Endothelial cell of umbilical vein (primary cell): ENCODE measurements at regions not wholly inside any gene's neighbourhood (a gene's known extent, or its start where the extent isn't known, plus 50 kb on each side); places are given as distances from the start of the nearest gene placed in this dataset.

Experiments
- BruUV-seq: library from RNA; stranded (reverse); fragments of 400-500 nt; replicated peaks from 2 replicates; lab custom pipeline; 2021; lab: Mats Ljungman, UMichigan
- CTCF ChIA-PET: fragments of 300-600, 350-600 bp; sonication (Branson Sonifier 250); formaldehyde crosslinking; loops from one replicate; lab custom pipeline; 2021; ENCODE audit warnings: antibody characterized with exemption, inconsistent platforms; lab: Charles Lee
- POLR2A ChIA-PET: fragments of 300-600, 350-600 bp; sonication (Branson Sonifier 250); formaldehyde crosslinking; loops from one replicate; lab custom pipeline; 2021; ENCODE audit warnings: antibody characterized with exemption, inconsistent platforms; lab: Charles Lee
- DNase-seq: peaks from one replicate; pipeline ENCODE4 v3.0.0-alpha.2; 2011; ENCODE audit warnings: low read depth, low spot score
- FAIRE-seq: peaks from 2 replicates; lab custom pipeline; 2011; peaks lifted over from hg19 to GRCh38; lab: Jason Lieb, UNC
- H2AFZ ChIP-seq: 2 replicates; pipeline ENCODE4 v1.6.0; 2012; ENCODE audit warnings: low read depth, low read length, control low read depth, inconsistent platforms
- H3K27ac ChIP-seq: 2 replicates; pipeline ENCODE4 v1.5.1; 2011; ENCODE audit warnings: low read depth, mild to moderate bottlenecking, control low read depth, low read length, moderate library complexity; ENCODE audit not compliant: insufficient read depth
- H3K27me3 ChIP-seq, 2 experiments: 2 replicates each; pipeline versions ENCODE4 v1.6.0 to v1.6.1; 2011; ENCODE audit warnings: low read length in 2 of 2, mixed read lengths in 1 of 2; ENCODE audit not compliant: control insufficient read depth in 2 of 2, insufficient read depth in 2 of 2
- H3K36me3 ChIP-seq, 2 experiments: 2 replicates in 1 of 2; 3 replicates in 1 of 2; pipeline ENCODE4 v1.5.1; 2011; ENCODE audit warnings: low read length in 2 of 2, mild to moderate bottlenecking in 1 of 2, moderate library complexity in 1 of 2; ENCODE audit not compliant: control insufficient read depth in 2 of 2, insufficient read depth in 2 of 2; ENCODE audit errors: extremely low read depth in 1 of 2
- H3K4me1 ChIP-seq: 3 replicates; pipeline ENCODE4 v1.5.1; 2011; ENCODE audit warnings: mild to moderate bottlenecking, low read length; ENCODE audit not compliant: control insufficient read depth, insufficient read depth; ENCODE audit errors: extremely low read depth
- H3K4me2 ChIP-seq: 2 replicates; pipeline ENCODE4 v1.6.1; 2011; ENCODE audit warnings: low read length, control low read depth, mixed read lengths; ENCODE audit not compliant: insufficient read depth
- H3K4me3 ChIP-seq, 3 experiments: fragments of 200-600 bp in 1 of 3; sonication (generic), shearing (Covaris generic) in 1 of 3; replicated peaks in 1 of 3; 2 replicates each; pipeline ENCODE4 v1.5.1; 2011 to 2016; ENCODE audit warnings: control low read depth in 3 of 3, low read length in 3 of 3, mild to moderate bottlenecking in 2 of 3, inconsistent platforms in 1 of 3, low read depth in 1 of 3, moderate library complexity in 1 of 3; ENCODE audit not compliant: insufficient read depth in 1 of 3
- H3K79me2 ChIP-seq: 2 replicates; pipeline ENCODE4 v1.6.0; 2012; ENCODE audit warnings: low read length, inconsistent platforms; ENCODE audit not compliant: control insufficient read depth, insufficient read depth
- H3K9ac ChIP-seq: replicated peaks from 2 replicates; pipeline ENCODE3; 2011; ENCODE audit warnings: low read length, control low read depth; ENCODE audit not compliant: insufficient read depth; ENCODE audit errors: extremely low read depth
- H3K9me1 ChIP-seq: replicated peaks from 3 replicates; pipeline ENCODE4 v1.6.0; 2011; ENCODE audit warnings: mild to moderate bottlenecking, low read length; ENCODE audit not compliant: control insufficient read depth, insufficient read depth; ENCODE audit errors: extremely low read depth
- H3K9me3 ChIP-seq: replicated peaks from 2 replicates; pipeline ENCODE4 v1.5.1; 2012; ENCODE audit warnings: low read length, inconsistent platforms; ENCODE audit not compliant: control insufficient read depth, insufficient read depth
- H4K20me1 ChIP-seq: replicated peaks from 2 replicates; pipeline ENCODE3; 2011; ENCODE audit warnings: mild to moderate bottlenecking, low read length; ENCODE audit not compliant: control insufficient read depth, insufficient read depth; ENCODE audit errors: extremely low read depth
- CTCF ChIP-seq, 2 donors: IDR thresholded peaks; 1 replicate in 1 of 2; 2 replicates in 1 of 2; pipeline ENCODE4 v1.5.1; 2011; ENCODE audit warnings: low read length in 2 of 2, mild to moderate bottlenecking in 2 of 2, moderate library complexity in 2 of 2, control low read depth in 1 of 2, inconsistent platforms in 1 of 2, low read depth in 1 of 2; ENCODE audit not compliant: insufficient read depth in 1 of 2; ENCODE audit errors: extremely low read depth in 1 of 2
- EZH2 ChIP-seq: IDR thresholded peaks from 2 replicates; pipeline ENCODE4 v1.6.1; 2012; ENCODE audit warnings: borderline replicate concordance, low read depth, mild to moderate bottlenecking, moderate library complexity, low read length, inconsistent platforms; ENCODE audit not compliant: severe bottlenecking
- FOS ChIP-seq: IDR thresholded peaks from 2 replicates; pipeline ENCODE4 v1.6.1; 2011; ENCODE audit warnings: mild to moderate bottlenecking, low read length, moderate library complexity, borderline replicate concordance; ENCODE audit not compliant: insufficient read depth
- GATA2 ChIP-seq: IDR thresholded peaks from 2 replicates; pipeline ENCODE4 v1.7.0; 2011; ENCODE audit warnings: low read depth, mild to moderate bottlenecking, moderate library complexity, mixed read lengths, low read length; ENCODE audit not compliant: insufficient read length, insufficient read depth
- JUN ChIP-seq: IDR thresholded peaks from 2 replicates; pipeline ENCODE4 v1.6.1; 2011; ENCODE audit warnings: borderline replicate concordance, low read depth; ENCODE audit not compliant: insufficient read length, insufficient read depth
- MAX ChIP-seq: IDR thresholded peaks from 2 replicates; pipeline ENCODE4 v1.6.1; 2011; ENCODE audit not compliant: insufficient read depth, insufficient read length
- MYC ChIP-seq: IDR thresholded peaks from one replicate; pipeline ENCODE4 v1.6.1; 2011; ENCODE audit warnings: mild to moderate bottlenecking, low read depth, low read length
- POLR2A ChIP-seq: IDR thresholded peaks from 2 replicates; pipeline ENCODE4 v1.6.1; 2012; ENCODE audit warnings: low read depth, mild to moderate bottlenecking, control low read depth, low read length
- POLR2AphosphoS5 ChIP-seq: IDR thresholded peaks from 2 replicates; pipeline ENCODE4 v1.6.1; 2012; ENCODE audit warnings: low read depth, mild to moderate bottlenecking, control low read depth, low read length, moderate library complexity; ENCODE audit not compliant: insufficient read depth
- dilution Hi-C: fragments of 300-500 bp; cut with MboI; formaldehyde crosslinking; loops from one replicate; pipeline ENCODE4 v1.15.0; 2019; ENCODE audit warnings: low sequenced_read_pairs; ENCODE audit not compliant: extremely low pct_ligation_motif_present
- intact Hi-C: fragments of 100-400 bp; cut with micrococcal nuclease; formaldehyde crosslinking; loops from one replicate; pipeline ENCODE4 v1.10.0; 2022

- H3K4me2 ChIP-seq = no peak overlapping the region
- POLR2A ChIA-PET = no interaction called here
- H2AFZ ChIP-seq = no peak overlapping the region
Measured at GRCh38 chr5:81842795-81843398, 92.0 kb upstream of the SSBP2 start.

More at GRCh38 chr5:81842795-81843398, 92.0 kb upstream of the SSBP2 start:
- BruUV-seq = no TSS peak
- H3K9ac ChIP-seq = no peak overlapping the region
- H3K36me3 ChIP-seq = no peaks in the 10 kb centered on the region
- H3K27me3 ChIP-seq = no peaks in the 10 kb centered on the region
- CTCF ChIA-PET = interaction anchor here (1.2 kb wide), 1 partner anchor 92 kb away, joined by 3 read pairs; the partner anchor contains the start of gene SSBP2
- H3K4me1 ChIP-seq = no peaks in the 10 kb centered on the region
- H3K9me3 ChIP-seq = no peaks in the 10 kb centered on the region
- no peak for DNase-seq
- no peak for TF ChIP-seq POLR2A
- TF ChIP-seq MAX = no peak
- no peak for TF ChIP-seq GATA2
- no peak for TF ChIP-seq JUN
- TF ChIP-seq MYC = no peak
- no peak for TF ChIP-seq FOS
- TF ChIP-seq EZH2 = no peak
- TF ChIP-seq POLR2AphosphoS5 = no peak
- TF ChIP-seq CTCF (IDR thresholded peaks at IDR 0.05; ENCODE audit: extremely low read depth in 1 of 2, insufficient read depth in 1 of 2, low read depth in 1 of 2, low read length in 2 of 2) = no peak
- dilution Hi-C loops (no loop called here), intact Hi-C loops (no loop called here)
- no peak overlapping the region for H3K27ac ChIP-seq
- FAIRE-seq = no peak
- H3K79me2 ChIP-seq = no peaks in the 10 kb centered on the region
- no peak overlapping the region for H3K4me3 ChIP-seq
- no peaks in the 10 kb centered on the region for H3K9me1 ChIP-seq
- H4K20me1 ChIP-seq = no peaks in the 10 kb centered on the region
